HG03103 (cell line): ENCODE measurements at regions not wholly inside any gene's neighbourhood (a gene's known extent, or its start where the extent isn't known, plus 50 kb on each side); places are given as distances from the start of the nearest gene placed in this dataset.

Experiments used
- ATAC-seq: cut with Tn5 transposase; IDR thresholded peaks from one replicate; pipeline ENCODE4 v1.9.1; 2021; ENCODE audit warnings: low read depth; ENCODE audit not compliant: unreplicated experiment

DNA sequence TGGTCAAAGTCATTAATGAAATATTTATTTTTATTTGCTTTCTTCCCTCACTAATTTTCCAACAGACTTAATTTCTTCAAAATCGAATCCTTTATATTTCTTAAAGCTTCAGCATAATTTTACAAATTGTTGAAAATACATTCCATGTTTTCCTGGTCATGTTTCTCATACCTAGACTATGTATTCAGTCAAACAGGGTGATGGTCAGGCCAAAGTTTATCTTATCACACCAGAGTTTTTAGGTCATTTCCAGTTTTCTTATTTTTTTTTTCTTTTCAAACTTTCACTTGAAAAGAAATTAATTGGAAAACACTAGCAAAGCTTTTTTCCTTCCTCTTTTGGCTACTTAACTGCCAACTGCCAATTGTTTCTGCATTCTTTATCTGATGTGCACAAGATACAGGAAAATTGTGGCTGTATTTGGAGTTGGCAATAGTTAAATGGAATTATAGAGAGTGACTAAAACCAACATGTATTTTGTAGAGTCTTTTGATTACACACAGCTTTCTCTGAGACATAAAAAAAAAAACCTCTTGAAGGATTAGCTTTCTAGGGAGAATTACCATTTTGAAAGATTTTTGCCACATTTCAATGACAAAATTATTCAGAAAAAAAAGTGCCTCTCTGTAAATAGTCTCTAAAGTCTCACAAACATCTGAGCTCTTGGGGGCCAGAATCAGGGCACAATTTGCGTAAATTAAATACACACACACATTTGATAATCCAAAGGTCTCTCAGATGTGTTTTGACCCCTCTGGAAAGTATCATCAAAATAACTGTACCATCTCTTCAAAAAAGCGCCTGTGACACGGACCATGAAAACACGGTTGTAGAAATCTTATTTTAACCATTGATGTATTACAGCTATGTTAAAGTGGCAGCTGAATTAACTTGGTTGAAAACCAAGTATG lies 603.2 kb upstream of the KCNMB2 start:
- ATAC-seq = no peak

GRCh38 chr3:177934001-177934891 lies 602.0 kb upstream of the KCNMB2 start:
- ATAC-seq = no peak

DNA sequence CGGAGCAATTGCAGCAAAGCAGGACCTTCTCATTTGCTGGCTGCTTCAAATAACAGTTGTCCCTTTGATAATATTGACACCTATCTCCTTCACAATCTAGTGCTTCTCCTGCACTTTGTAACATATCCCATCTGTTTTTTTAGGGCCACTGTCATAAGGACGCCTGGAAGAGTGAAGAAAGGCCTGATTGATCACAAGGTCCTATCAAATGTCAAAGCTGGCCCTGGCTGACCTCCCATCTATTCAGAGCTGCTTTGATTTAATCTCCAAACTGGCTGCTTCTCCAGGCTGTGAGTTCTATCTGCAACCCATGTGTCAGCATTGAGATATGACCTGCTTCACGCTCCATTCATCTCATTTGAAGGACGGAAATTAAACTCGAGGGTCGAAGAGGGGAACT lies 601.2 kb upstream of the KCNMB2 start:
- no peak for ATAC-seq

- ATAC-seq = no peak
Measured at GRCh38 chr3:177936721-177937120, 599.5 kb upstream of the KCNMB2 start.

DNA sequence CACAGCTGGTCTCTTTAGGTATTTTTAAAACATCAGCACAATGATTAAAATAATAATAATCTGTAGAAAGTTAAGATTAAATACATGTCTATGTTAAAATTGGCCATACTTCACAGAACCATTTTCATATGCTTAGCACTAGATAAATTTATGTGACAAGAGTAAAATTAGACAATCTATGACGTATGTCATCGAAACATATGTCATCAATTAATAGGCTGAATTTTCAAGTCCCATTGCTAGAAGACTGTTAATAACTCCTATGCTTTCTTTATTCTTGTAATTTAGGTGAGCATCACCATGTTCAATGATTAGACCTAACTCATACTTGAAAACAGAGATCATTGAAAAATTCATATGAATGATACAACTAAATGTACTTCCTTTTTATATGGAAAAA lies 593.3 kb upstream of the KCNMB2 start:
- ATAC-seq = no peak

- ATAC-seq = no peak
Measured at GRCh38 chr3:177944228-177944661, 592.0 kb upstream of the KCNMB2 start.

DNA sequence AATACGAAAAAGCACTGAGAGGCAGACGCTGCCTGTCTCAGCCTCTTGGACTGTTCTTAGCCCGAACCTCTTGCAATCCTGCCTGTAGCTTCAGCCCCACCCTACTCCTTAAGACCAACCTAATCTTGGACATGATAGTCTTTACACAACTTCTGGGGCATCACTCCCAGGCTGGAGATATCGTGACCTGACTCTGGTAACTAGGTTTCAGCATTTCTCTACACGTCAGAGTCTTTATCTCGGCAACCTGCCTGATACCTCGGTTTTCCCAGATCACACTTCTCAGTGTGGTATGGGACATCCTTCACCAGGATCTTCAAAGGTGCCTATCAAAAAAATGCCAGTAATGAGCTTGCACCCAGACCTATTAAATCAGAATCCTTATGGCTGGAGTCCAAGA lies 590.2 kb upstream of the KCNMB2 start:
- no peak for ATAC-seq

GRCh38 chr3:177946497-177946896 lies 589.7 kb upstream of the KCNMB2 start:
- no peak for ATAC-seq

DNA sequence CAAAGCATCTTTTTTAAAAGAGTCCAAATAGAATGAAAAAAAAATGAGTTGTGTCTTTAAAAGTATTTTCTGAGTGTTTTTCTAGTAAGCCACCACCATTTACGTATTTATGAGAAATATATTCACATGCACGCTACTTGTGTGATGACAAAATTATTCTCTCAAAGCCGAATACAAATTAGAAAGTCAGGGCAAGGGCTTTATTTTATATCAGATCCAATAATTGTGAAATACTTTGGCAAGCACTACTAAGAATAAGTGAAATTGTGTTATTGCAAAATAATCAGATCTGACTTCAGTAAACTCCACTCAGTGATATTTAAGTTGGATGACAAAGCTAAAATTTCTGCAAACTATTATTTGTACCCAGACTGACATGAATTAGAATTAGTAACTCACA lies 589.3 kb upstream of the KCNMB2 start:
- no peak for ATAC-seq

DNA sequence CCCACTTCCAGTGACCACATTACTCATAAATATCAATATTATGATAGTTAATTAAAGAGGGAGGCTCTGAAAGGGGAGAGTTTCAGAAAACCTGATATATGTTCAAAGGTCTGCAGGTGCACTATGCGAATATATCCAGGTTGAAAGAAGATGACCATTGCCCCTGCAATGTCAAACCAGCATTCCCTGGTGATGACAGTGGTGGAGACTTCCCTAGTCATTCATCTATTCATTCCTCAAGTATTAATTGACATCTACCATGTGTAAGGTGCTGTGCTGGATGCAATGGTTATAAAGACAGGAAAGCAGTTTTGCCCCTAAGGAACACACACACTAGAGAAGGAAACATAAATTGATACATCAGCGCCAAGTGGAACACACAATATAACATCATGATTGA lies 588.3 kb upstream of the KCNMB2 start:
- ATAC-seq = no peak

- no peak for ATAC-seq
Measured at GRCh38 chr3:177948716-177949425, 587.4 kb upstream of the KCNMB2 start.

DNA sequence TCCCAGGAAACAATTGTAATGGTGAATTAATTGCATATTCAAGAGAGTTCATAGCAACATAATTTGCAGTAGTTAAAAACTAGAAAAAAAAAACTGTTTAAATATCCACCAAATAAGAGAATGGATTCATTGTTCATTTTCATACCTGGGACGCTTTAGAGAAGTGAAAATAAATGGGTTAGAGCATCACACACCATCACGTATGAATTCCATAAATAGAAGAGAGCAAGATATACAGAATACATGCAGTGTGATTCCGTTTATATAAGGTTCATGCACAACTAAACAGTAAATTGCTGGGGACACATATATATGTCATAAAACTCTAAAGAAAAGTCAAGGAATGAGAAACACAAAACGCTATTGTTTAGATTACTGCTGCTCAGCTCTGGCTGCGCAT lies 577.0 kb upstream of the KCNMB2 start:
- no peak for ATAC-seq

GRCh38 chr3:177960014-177960413 lies 576.2 kb upstream of the KCNMB2 start:
- no peak for ATAC-seq

DNA sequence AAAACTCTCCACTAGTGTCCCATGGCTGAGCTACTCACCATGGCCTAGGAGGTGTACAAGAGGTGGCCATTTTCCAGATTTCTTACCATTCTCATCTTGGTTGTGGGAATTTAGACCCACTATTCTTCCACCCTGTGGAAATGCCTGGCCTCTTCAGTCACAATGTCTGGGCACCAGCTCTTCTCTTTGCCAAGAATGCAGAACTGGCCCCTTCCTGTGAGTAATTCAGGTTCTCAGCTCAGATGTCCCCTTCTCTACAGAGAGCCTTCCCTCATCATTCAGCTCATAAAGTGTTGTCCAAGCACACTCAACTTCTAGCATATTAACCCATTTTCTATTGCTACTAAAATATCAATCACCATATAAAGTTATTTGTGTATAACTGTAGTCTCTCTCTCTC lies 575.5 kb upstream of the KCNMB2 start:
- no peak for ATAC-seq

DNA sequence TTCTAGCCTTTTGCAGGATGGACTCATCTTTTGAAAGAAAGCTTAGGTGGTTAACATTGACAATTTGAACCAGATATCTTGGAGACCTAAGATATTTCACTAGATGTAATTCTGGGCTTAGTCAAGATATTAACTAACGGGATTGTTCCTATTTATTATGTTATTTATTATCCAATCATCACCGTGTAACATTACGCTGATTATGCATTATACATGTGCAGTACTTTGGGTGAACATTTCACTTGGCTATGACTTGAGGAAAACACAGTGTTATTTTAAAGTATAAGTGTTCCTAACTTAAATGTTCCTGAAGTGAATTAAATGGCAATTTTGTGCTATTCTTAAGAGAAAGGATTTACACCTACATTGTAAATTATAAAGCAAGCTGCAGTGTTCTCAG lies 574.5 kb upstream of the KCNMB2 start:
- ATAC-seq = no peak

GRCh38 chr3:177966493-177966892 lies 569.7 kb upstream of the KCNMB2 start:
- ATAC-seq = no peak

- ATAC-seq = no peak
Measured at GRCh38 chr3:177968891-177969290, 567.3 kb upstream of the KCNMB2 start.

DNA sequence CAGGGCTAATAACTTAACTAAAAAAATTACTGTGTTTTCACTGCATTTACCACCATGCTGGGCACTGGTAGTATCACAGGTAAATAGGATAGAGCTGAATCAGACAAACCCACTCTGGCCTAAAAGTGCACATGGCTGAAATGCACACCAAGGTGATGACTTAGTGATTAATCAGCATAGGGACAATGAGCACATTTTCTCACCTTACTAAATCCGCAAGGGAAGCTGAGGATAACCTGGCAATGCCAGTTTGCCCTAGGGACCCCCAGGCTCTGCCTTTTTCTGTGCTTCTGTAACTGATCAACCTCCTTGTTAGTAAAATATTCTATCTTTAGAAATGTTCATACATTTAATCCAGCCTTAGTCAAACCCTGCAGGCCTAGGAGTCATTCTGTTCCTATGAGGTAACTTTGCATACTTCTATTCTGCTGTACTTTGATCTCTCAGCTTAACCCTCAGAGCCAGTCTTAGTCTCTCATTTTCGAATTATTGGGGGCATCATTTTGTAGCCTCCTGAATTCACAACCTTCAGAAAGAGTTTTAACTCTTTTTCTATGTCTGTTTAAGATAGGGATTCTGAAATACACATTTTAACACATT lies 562.9 kb upstream of the KCNMB2 start:
- no peak for ATAC-seq

- no peak for ATAC-seq
Measured at GRCh38 chr3:177976241-177976640, 560.0 kb upstream of the KCNMB2 start.

GRCh38 chr3:177976866-177977265 lies 559.4 kb upstream of the KCNMB2 start:
- ATAC-seq = no peak
